HCT116 (cell line): ENCODE measurements at regions not wholly inside any gene's neighbourhood (a gene's known extent, or its start where the extent isn't known, plus 50 kb on each side); places are given as distances from the start of the nearest gene placed in this dataset.

Experiments
- ATAC-seq: fragments of 200-7000 bp; cut with Tn5 transposase; 2 replicates; pipeline ENCODE4 v1.9.1; 2020; ENCODE audit warnings: mild to moderate bottlenecking, moderate library complexity
- BruUV-seq: library from RNA; stranded (reverse); fragments of 400-500 nt; replicated peaks from 2 replicates; lab custom pipeline; 2021; lab: Mats Ljungman, UMichigan
- CTCF ChIA-PET: fragments of 300-600 bp; sonication (Branson Sonifier 250); formaldehyde crosslinking; loops from one replicate; lab custom pipeline; 2021; ENCODE audit warnings: antibody characterized with exemption; lab: Charles Lee
- POLR2A ChIA-PET: fragments of 300-600, 350-600 bp; sonication (Branson Sonifier 250); formaldehyde crosslinking; loops from one replicate; lab custom pipeline; 2021; ENCODE audit warnings: antibody characterized with exemption; lab: Charles Lee
- RAD21 ChIA-PET, 2 experiments: fragments of 300-600 bp; sonication (Branson Sonifier 250); formaldehyde crosslinking; loops; one replicate each; lab custom pipeline; 2023; ENCODE audit warnings: low total read pairs in 2 of 2; ENCODE audit not compliant: uncharacterized antibody in 2 of 2, unreplicated experiment in 2 of 2, low non-redundant PET in 1 of 2; lab: Charles Lee
- DNase-seq: peaks from one replicate; pipeline ENCODE4 v3.0.0-alpha.2; 2010; ENCODE audit warnings: low read depth, low spot score
- H2AFZ ChIP-seq: fragments of 200-600 bp; shearing (Covaris generic), sonication (generic); 2 replicates; pipeline ENCODE4 v1.6.1; 2017; ENCODE audit warnings: low read depth, mixed run types, mixed read lengths, antibody characterized with exemption, low read length; ENCODE audit not compliant: poor library complexity, severe bottlenecking
- H3K27ac ChIP-seq: 2 replicates; pipeline ENCODE4 v1.5.1; 2012; ENCODE audit warnings: low read depth, low read length
- H3K27me3 ChIP-seq: fragments of 200-600 bp; sonication (generic); 2 replicates; pipeline ENCODE4 v1.6.1; 2016; ENCODE audit warnings: mixed run types, low read length, mixed read lengths; ENCODE audit not compliant: insufficient read depth
- H3K36me3 ChIP-seq, 2 experiments: fragments of 200-500 bp in 1 of 2; fragments of 200-600 bp in 1 of 2; sonication (Bioruptor generic) in 1 of 2; sonication (generic) in 1 of 2; 2 replicates each; pipeline versions ENCODE4 v1.5.1 to v1.6.1; 2014 to 2016; ENCODE audit warnings: low read length in 2 of 2, inconsistent platforms in 1 of 2, mixed read lengths in 1 of 2, mixed run types in 1 of 2; ENCODE audit not compliant: insufficient read depth in 2 of 2, control insufficient read depth in 1 of 2
- H3K4me1 ChIP-seq, 2 experiments: fragments of 200-600 bp in 1 of 2; sonication (generic) in 1 of 2; 2 replicates each; pipeline versions ENCODE4 v1.5.1 to v1.6.1; 2012 to 2017; ENCODE audit warnings: low read length in 2 of 2, inconsistent platforms in 1 of 2, mild to moderate bottlenecking in 1 of 2, mixed read lengths in 1 of 2, mixed run types in 1 of 2, moderate library complexity in 1 of 2; ENCODE audit not compliant: insufficient read depth in 2 of 2, control insufficient read depth in 1 of 2
- H3K4me2 ChIP-seq: fragments of 200-600 bp; sonication (generic); 2 replicates; pipeline ENCODE4 v1.6.1; 2017; ENCODE audit warnings: mixed run types, low read length, mixed read lengths
- H3K4me3 ChIP-seq, 2 experiments: fragments of 200-600 bp in 1 of 2; sonication (generic) in 1 of 2; replicated peaks in 1 of 2; 2 replicates each; pipeline ENCODE4 v1.5.1; 2011 to 2016; ENCODE audit warnings: low read length in 2 of 2, control low read depth in 1 of 2, low read depth in 1 of 2, mild to moderate bottlenecking in 1 of 2, mixed read lengths in 1 of 2, mixed run types in 1 of 2
- H3K79me2 ChIP-seq: fragments of 200-600 bp; sonication (generic); 2 replicates; pipeline ENCODE4 v1.6.1; 2017; ENCODE audit warnings: mild to moderate bottlenecking, mixed run types, low read length, moderate library complexity, mixed read lengths; ENCODE audit not compliant: insufficient read depth
- H3K9ac ChIP-seq: fragments of 200-600 bp; sonication (generic); 2 replicates; pipeline ENCODE4 v1.6.1; 2016; ENCODE audit warnings: low read length, mixed read lengths
- H3K9me2 ChIP-seq: fragments of 200-600 bp; sonication (generic), shearing (Covaris generic); 2 replicates; pipeline ENCODE4 v1.6.1; 2017; ENCODE audit warnings: mixed run types, mild to moderate bottlenecking, moderate library complexity; ENCODE audit not compliant: insufficient read depth
- H3K9me3 ChIP-seq, 2 experiments: fragments of 200-500 bp in 1 of 2; fragments of 200-600 bp in 1 of 2; sonication (Bioruptor generic) in 1 of 2; sonication (generic) in 1 of 2; 2 replicates each; pipeline ENCODE4 v1.6.1; 2014 to 2017; ENCODE audit warnings: low read length in 2 of 2, mixed read lengths in 2 of 2, inconsistent platforms in 1 of 2, low read depth in 1 of 2, mild to moderate bottlenecking in 1 of 2, mixed run types in 1 of 2, moderate library complexity in 1 of 2; ENCODE audit not compliant: control insufficient read depth in 1 of 2, insufficient read depth in 1 of 2
- H4K20me1 ChIP-seq: fragments of 200-600 bp; sonication (generic), shearing (Covaris generic); 2 replicates; pipeline ENCODE4 v1.6.1; 2017; ENCODE audit warnings: mixed run types, mild to moderate bottlenecking, moderate library complexity; ENCODE audit not compliant: insufficient read depth
- CBX3 ChIP-seq: IDR thresholded peaks from 2 replicates; pipeline ENCODE4 v1.6.1; 2012; ENCODE audit warnings: low read depth
- ELF1 ChIP-seq: IDR thresholded peaks from 2 replicates; pipeline ENCODE4 v1.6.1; 2012; ENCODE audit warnings: low read depth, borderline replicate concordance
- EZH2 ChIP-seq: fragments of 200-600 bp; sonication (generic); IDR thresholded peaks from 2 replicates; pipeline ENCODE4 v1.6.1; 2017; ENCODE audit warnings: antibody characterized with exemption, mixed run types
- EZH2phosphoT487 ChIP-seq: fragments of 200-600 bp; IDR thresholded peaks from 2 replicates; pipeline ENCODE4 v1.6.1; 2018; ENCODE audit warnings: antibody characterized with exemption, borderline replicate concordance
- JUND ChIP-seq: IDR thresholded peaks from 2 replicates; pipeline ENCODE4 v1.6.1; 2012
- POLR2A ChIP-seq: IDR thresholded peaks from 2 replicates; pipeline ENCODE4 v1.7.0; 2011; ENCODE audit warnings: borderline replicate concordance; ENCODE audit not compliant: insufficient read depth, insufficient read length; ENCODE audit errors: extremely low read depth
- POLR2AphosphoS5 ChIP-seq: IDR thresholded peaks from 2 replicates; pipeline ENCODE4 v1.6.1; 2011; ENCODE audit warnings: mild to moderate bottlenecking, low read depth, low read length, moderate library complexity
- RAD21 ChIP-seq: IDR thresholded peaks from 2 replicates; pipeline ENCODE4 v1.6.1; 2012; ENCODE audit warnings: low read depth, mild to moderate bottlenecking
- SP1 ChIP-seq: IDR thresholded peaks from 2 replicates; pipeline ENCODE4 v1.6.1; 2012; ENCODE audit warnings: low read depth
- SRF ChIP-seq: IDR thresholded peaks from 2 replicates; pipeline ENCODE4 v1.6.1; 2012; ENCODE audit warnings: low read depth
- TCF7L2 ChIP-seq: IDR thresholded peaks from 2 replicates; pipeline ENCODE4 v1.7.0; 2011; ENCODE audit warnings: borderline replicate concordance, inconsistent platforms; ENCODE audit not compliant: insufficient read depth, insufficient read length; ENCODE audit errors: extremely low read depth
- YY1 ChIP-seq: IDR thresholded peaks from 2 replicates; pipeline ENCODE4 v1.6.1; 2011; ENCODE audit warnings: low read length, low read depth, moderate library complexity, mild to moderate bottlenecking; ENCODE audit not compliant: insufficient replicate concordance; ENCODE audit errors: extremely low read depth
- ZNF274 ChIP-seq: fragments of 200-500 bp; sonication (Bioruptor generic); IDR thresholded peaks from 2 replicates; pipeline ENCODE4 v1.6.1; 2014; ENCODE audit warnings: mild to moderate bottlenecking, low read depth, low read length, inconsistent platforms
- intact Hi-C: fragments of 100-400 bp; cut with micrococcal nuclease; formaldehyde crosslinking; loops from 2 replicates; pipeline ENCODE4 v1.10.0; 2022
- TF ChIP-seq, protein P1 (sequence below): IDR thresholded peaks from 2 replicates; pipeline ENCODE4 v1.6.1; 2011; ENCODE audit warnings: mild to moderate bottlenecking, low read length, moderate library complexity; ENCODE audit not compliant: insufficient replicate concordance; ENCODE audit errors: extremely low read depth

GRCh38 chr6:167643223-167643622, 183.5 kb upstream of the AFDN start:
- TF ChIP-seq JUND (no peak), RAD21 (no peak)
- TF ChIP-seq, protein P1, sequence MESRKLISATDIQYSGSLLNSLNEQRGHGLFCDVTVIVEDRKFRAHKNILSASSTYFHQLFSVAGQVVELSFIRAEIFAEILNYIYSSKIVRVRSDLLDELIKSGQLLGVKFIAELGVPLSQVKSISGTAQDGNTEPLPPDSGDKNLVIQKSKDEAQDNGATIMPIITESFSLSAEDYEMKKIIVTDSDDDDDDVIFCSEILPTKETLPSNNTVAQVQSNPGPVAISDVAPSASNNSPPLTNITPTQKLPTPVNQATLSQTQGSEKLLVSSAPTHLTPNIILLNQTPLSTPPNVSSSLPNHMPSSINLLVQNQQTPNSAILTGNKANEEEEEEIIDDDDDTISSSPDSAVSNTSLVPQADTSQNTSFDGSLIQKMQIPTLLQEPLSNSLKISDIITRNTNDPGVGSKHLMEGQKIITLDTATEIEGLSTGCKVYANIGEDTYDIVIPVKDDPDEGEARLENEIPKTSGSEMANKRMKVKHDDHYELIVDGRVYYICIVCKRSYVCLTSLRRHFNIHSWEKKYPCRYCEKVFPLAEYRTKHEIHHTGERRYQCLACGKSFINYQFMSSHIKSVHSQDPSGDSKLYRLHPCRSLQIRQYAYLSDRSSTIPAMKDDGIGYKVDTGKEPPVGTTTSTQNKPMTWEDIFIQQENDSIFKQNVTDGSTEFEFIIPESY: no peak
- ChIA-PET POLR2A (no interaction called here), CTCF (no interaction called here), RAD21 (no interaction called here)
- H3K9me2 ChIP-seq: no peaks in the 10 kb centered on the region
- H3K27ac ChIP-seq: no peak overlapping the region
- H4K20me1 ChIP-seq: no peaks in the 10 kb centered on the region
- no peak overlapping the region for H3K9ac ChIP-seq
- no peaks in the 10 kb centered on the region for H3K27me3 ChIP-seq
- no peaks in the 10 kb centered on the region for H3K79me2 ChIP-seq
- ATAC-seq (no peak), DNase-seq (no peak)
- H3K4me2 ChIP-seq: no peak overlapping the region
- no TSS peak for BruUV-seq
- intact Hi-C loops: no loop called here
- no peak overlapping the region for H2AFZ ChIP-seq
- H3K4me1 ChIP-seq: peaks cover 0 to 5% of the 10 kb centered on the region in 2 experiments; a peak in 1 of 4 replicates
- H3K36me3 ChIP-seq: no peaks in the 10 kb centered on the region
- H3K4me3 ChIP-seq: no peak overlapping the region
- no peaks in the 10 kb centered on the region for H3K9me3 ChIP-seq

- Histone ChIP-seq H3K27me3 (no peaks in the 10 kb centered on the region), H3K4me1 (peaks cover 0 to 5% of the 10 kb centered on the region in 2 experiments; a peak in 1 of 4 replicates), H3K36me3 (no peaks in the 10 kb centered on the region), H3K4me3 (no peak overlapping the region), H3K4me2 (no peak overlapping the region), H4K20me1 (no peaks in the 10 kb centered on the region), H3K9ac (no peak overlapping the region), H3K27ac (no peak overlapping the region), H3K9me3 (no peaks in the 10 kb centered on the region), H3K9me2 (no peaks in the 10 kb centered on the region), H2AFZ (no peak overlapping the region), H3K79me2 (no peaks in the 10 kb centered on the region)
- DNase-seq: no peak
- intact Hi-C loops: no loop called here
- ChIA-PET RAD21 (no interaction called here), CTCF (no interaction called here), POLR2A (no interaction called here)
- no peak for ATAC-seq
- no TSS peak for BruUV-seq
- TF ChIP-seq ZNF274: no peak
- TF ChIP-seq EZH2phosphoT487: no peak
- no peak for TF ChIP-seq RAD21
- no peak for TF ChIP-seq POLR2AphosphoS5
- TF ChIP-seq SP1: no peak
- no peak for TF ChIP-seq YY1
- no peak for TF ChIP-seq ELF1
- TF ChIP-seq, protein P1: no peak
- no peak for TF ChIP-seq EZH2
- TF ChIP-seq SRF: no peak
- TF ChIP-seq CBX3: no peak
- TF ChIP-seq JUND: no peak
- TF ChIP-seq POLR2A: no peak
- TF ChIP-seq TCF7L2: no peak
These were observed 183.0 kb upstream of the AFDN start for GRCh38 chr6:167643716-167644115.
